HG02798 (cell line): ENCODE measurements at regions not wholly inside any gene's neighbourhood (a gene's known extent, or its start where the extent isn't known, plus 50 kb on each side); places are given as distances from the start of the nearest gene placed in this dataset.
A peak's percentile ranks its signal among the peaks of the same experiment; 100 is the strongest.

Source experiments
- ATAC-seq: cut with Tn5 transposase; IDR thresholded peaks from one replicate; pipeline ENCODE4 v1.9.1; 2021; ENCODE audit warnings: mild to moderate bottlenecking; ENCODE audit not compliant: unreplicated experiment, poor library complexity

GRCh38 chr11:115939104-115939730 is 435.0 kb upstream of the CADM1 start:
- no peak for ATAC-seq

DNA sequence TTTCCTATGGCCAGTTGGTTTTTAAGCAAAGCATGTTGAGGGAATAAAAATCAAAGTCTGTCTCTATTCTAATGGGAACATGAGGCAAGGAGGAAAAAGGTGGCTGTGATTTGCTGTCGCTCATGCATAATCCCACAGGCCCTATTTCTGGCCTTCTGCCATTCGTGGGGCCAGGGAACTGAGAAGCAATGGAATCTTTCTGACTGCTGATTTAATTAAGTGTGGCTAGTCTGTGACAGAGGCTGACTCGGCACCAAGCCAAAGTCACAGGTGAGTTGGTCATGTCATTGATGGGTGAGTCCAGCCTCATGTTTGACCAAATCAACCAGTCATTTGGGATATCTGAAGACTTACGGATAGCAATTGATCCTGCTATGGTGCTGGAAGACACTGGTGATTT is 429.3 kb upstream of the CADM1 start:
- ATAC-seq = no peak

GRCh38 chr11:115931548-115932083 is 427.4 kb upstream of the CADM1 start:
- no peak for ATAC-seq

DNA sequence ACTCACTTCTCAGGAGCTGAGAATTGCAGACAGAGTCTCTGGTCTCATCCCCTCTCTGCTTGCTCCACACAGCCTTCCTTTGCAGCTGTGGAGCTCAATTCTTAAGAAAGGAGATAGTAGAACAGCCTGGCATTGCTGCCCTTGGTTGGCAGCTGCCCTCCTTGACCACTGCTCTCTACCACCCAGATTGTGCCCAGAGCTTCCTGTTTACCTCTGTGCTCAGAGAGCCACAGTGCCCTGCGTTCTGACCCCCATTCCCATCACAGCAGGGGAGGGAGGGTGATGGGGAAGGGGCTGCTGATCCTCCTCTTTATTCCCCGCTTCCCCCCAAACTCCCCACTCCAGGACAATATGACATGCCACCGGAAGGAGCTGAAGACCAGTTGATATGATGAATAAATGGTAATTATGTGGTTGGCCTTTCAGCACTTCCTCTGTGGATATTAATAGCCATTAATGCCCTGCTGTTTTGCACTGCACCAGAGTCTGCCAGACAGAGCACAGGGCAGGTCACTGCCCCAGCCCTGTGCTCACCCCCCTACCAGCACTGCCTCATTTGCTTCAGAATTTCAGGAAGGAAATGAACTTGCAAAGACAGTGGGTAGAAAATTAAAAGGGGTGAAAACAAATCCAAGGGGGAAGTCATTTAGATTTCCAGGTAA is 426.8 kb upstream of the CADM1 start:
- ATAC-seq = peak; percentile 49

DNA sequence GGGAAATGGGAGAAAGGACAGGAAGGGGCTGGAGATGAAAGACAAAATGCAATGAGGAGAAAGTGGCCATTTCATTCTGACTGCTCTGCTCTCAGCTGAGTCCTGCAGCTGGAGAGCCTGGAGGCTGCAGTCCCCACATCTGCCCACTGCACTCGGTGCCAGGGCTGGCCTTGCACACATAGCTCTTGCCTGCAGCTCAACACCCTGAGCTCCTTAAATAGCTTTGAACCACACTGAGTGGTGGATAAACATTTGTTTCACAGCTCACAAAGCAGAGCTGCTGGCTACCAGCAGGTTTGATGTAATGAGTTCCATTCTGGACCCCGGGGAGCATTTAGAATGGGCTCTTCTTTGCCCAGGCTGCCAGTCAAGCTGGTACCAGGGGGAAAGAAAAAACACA is 426.1 kb upstream of the CADM1 start:
- no peak for ATAC-seq

- ATAC-seq = no peak
Observed at GRCh38 chr11:115929618-115930129, 425.5 kb upstream of the CADM1 start.

GRCh38 chr11:115928811-115929210 is 424.6 kb upstream of the CADM1 start:
- no peak for ATAC-seq

- ATAC-seq = peak; percentile 51
Observed at GRCh38 chr11:115927823-115928329, 423.7 kb upstream of the CADM1 start.

DNA sequence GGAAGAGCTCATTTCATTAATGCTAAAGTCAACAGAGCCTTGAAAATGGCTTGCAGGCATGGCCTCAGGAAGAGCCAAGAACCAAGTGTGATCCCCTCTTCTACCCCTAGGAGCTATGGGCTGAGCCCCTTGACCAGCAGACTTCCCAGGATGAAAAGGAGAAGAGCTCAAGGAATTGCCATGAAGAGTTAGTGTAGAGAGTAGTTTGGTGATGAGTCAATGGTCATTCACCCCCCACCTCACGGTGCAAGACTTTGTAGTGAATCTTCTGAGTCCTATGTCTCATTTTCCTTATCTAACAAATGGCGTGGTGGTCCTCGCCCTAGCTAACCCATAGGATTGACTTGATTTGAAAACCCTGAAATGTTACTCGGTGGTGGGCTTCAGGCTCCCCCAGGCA is 422.4 kb upstream of the CADM1 start:
- ATAC-seq = no peak

DNA sequence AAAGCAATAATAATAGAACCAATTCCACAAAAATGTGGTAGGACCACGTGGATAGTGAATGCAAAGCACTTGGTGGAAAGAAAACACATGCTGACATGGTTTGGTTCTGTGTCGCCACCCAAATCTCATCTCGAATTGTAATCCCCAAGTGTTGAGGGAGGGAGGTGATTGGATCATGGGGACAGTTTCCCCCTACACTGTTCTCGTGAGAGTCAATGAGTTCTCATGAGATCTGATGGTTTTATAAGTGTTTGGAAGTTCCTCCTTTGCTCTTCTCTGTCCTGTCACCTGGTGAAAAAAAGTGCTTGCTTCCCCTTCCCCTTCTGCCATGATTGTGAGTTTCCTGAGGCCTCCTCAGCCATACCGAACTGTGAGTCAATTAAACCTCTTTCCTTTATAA is 421.9 kb upstream of the CADM1 start:
- ATAC-seq = no peak

DNA sequence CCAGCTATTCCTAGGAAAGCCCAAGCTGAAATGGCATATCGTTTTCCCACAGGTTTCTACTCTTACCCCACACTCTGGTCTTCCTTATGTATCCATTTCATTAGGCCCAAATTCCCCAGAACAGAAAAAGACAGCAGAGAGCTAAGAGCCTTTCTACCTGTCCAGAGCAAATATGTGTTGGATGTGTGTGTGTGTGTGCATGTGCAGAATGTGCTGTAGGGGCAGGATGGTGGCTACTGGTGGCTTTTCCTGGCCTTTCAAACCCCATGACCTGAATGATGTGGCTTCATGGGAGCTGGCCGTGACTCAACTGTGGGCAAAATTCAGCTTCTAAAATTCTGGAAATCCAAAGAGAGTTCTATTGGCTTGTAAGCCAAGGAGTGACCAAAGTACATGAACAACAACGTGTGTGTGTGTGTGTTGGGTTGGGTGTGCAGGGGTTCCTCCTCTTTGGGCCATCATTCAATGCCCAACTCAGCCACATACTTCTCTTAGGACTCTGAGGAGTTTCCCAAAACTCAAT is 421.4 kb upstream of the CADM1 start:
- no peak for ATAC-seq

GRCh38 chr11:115924744-115925567 is 420.7 kb upstream of the CADM1 start:
- ATAC-seq = peak; percentile 86

DNA sequence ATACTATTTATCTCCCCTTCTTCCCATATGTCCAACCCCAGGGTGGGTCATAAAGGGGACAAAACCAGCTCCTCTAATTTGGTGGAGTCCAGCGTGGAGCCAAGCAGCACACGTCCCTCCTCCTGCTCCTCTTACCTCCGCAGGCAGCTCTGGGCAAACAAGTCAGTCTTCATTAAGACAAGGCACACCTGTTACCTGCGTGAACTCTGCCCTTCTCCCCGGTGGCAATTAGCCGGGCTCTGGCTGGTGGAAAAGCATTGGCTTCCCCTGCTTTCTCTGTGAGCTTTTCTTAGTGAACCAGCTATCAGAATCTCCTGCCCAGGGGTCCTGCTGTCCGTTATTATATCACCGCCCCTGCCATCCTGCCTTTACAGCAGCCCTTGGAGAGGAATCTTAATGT is 418.7 kb upstream of the CADM1 start:
- ATAC-seq = no peak

DNA sequence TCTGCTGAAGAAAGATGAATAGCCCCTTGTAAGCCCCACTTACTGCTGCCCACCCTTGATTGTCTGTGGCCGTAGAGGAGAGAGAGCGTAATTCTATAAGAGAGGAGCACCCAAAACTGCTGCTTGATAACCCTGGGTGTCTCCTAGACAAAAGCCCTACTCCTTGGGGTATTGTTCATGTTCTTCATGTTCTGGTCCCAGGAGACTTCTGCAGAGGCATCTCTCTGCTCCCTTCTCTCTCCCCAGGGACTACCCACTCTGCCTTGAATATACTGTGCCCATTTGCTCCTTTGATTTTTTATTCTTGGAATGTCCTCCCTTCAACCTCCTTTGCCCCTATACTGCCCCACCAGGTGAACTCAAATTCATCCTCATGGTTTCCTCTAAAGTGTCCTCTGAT is 417.8 kb upstream of the CADM1 start:
- no peak for ATAC-seq

DNA sequence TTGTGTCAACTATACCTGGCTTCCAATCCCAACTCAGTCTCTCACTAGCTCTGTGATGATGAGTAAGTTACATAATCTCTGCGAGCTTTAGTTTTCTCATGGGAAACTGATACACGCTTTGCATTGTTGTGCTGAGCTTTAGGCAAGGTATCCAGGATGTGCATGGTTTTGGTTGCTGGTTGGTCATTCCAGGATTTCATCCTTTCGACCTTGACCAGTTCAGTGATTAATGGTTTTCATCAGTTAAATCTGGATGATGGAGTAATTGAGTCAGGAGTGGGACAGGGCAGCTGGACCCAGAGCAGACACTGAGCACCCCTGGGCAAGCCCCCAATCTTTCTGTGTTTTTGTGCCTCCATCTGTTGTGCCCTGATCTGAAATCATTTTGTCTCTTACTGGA is 417.3 kb upstream of the CADM1 start:
- no peak for ATAC-seq

DNA sequence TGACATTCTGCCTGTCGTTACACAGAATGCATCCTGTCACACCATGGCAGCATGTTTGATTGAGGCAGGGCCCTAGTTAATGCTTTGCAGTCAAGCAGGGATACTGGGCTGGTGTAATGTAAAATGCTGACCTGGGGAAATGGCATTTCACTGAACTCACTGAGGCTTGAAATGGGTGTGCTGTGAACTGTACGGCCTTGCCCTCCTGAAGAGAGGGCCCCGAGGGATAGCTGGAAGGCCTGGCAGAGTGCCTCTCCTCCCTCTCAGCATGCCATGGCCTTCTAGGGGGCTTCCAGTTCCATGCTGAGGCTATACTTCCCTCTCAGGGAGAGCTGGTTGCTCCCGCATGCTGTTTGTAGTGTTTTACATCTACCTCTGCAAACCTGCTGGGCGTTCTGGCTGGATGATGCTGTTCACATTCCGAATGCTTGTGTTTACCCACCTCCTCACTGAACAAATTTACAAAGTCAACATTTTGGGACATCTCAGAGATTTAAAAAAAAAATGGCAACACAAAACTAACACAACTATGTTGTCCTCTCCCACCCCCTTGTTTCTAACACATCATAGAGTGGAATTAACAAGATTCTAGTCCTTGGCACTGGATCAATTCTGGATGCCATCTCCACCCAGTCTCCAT is 416.7 kb upstream of the CADM1 start:
- ATAC-seq = no peak

DNA sequence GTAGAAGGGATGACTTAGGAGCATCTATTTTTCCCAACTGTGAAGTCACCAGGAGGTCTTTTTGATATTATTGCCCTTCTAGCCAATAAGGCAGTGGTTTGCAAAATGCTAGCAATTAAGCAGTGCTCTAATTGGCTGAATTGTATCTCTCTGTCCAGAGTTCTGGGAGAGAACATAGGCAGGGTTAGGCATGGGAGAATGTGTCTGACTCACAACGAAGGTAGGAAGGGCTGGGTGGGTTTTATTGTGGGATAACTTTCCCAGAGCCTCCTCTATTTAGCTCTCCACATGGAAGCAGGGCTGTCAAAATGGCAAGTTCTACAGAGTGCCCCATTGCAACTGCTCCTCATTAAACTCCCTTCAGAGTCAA is 415.9 kb upstream of the CADM1 start:
- peak; percentile 19 for ATAC-seq

GRCh38 chr11:115919341-115920091 is 415.3 kb upstream of the CADM1 start:
- ATAC-seq = peak; percentile 68

DNA sequence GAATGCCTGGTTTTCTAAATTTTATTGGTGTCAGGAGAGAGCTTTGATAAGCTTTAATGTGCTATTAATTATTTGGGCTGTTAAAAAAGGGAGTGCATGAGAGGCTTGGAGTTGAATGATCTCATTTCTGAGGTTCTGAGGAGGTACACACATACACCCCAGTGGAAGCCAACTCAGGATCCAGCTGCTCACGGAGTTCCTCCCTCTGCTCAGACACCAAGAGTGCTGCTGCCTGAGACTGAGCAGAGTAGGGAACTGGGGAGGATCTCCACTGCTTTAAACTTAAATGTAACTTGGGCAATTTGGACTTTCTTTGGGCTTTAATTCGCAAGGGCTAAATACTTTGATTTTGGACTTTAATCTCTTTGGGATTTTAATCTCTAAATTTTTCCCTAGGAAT is 414.4 kb upstream of the CADM1 start:
- no peak for ATAC-seq
